GM19023 (cell line): ENCODE measurements at regions not wholly inside any gene's neighbourhood (a gene's known extent, or its start where the extent isn't known, plus 50 kb on each side); places are given as distances from the start of the nearest gene placed in this dataset.
"Not testable (repeated sequence)": the region's sequence is repeated elsewhere in the genome, so short reads cannot be mapped to it uniquely, and the experiment has no call there.

Experiments used
- ATAC-seq: cut with Tn5 transposase; IDR thresholded peaks from one replicate; pipeline ENCODE4 v1.9.1; 2021; ENCODE audit warnings: mild to moderate bottlenecking, moderate library complexity; ENCODE audit not compliant: unreplicated experiment

DNA sequence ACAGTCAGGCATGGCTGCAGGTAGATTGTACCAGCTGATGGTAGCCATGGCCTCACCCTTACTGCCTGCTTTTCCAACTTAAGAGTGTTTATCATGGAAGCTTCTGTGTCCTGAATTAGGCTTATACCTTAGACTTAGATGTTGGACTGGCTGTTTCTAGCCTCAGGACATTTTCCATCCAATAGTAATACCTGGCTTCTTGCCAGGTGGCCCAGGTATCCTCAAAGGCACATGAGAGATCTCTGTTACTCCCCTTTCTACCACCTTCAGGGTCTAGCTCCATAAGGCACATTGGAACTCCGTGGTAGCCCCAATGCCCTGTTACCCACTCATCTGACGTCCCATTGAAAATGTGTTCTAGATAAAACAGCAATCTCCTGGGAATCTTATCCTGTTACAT is 407.5 kb downstream of the SPRY2 start:
- ATAC-seq: no peak

GRCh38 chr13:79932556-79932955 is 408.4 kb downstream of the SPRY2 start:
- ATAC-seq: no peak

- not testable (repeated sequence) for ATAC-seq
These were observed 416.9 kb downstream of the SPRY2 start for GRCh38 chr13:79923973-79924556.

GRCh38 chr13:79919091-79919490 is 421.8 kb downstream of the SPRY2 start:
- ATAC-seq: no peak

DNA sequence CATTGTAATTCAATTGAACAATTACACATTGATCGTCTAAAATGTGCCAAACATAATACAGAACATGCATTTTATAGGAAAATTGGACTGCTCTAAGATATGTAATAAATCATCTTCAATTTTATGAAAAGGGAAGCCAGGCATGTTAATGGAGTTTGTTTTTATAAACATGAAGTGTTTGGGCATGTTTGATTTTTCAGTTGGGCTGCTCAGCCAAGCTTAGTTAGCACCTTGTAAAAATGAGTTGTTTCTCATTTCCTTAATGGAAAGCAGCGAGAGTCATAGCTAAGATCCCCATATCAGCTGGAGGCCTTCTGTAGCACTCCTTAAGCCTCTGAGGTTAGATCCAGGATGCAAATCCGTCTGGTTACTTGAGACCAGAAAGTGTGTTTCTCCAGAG is 422.3 kb downstream of the SPRY2 start:
- ATAC-seq: no peak

DNA sequence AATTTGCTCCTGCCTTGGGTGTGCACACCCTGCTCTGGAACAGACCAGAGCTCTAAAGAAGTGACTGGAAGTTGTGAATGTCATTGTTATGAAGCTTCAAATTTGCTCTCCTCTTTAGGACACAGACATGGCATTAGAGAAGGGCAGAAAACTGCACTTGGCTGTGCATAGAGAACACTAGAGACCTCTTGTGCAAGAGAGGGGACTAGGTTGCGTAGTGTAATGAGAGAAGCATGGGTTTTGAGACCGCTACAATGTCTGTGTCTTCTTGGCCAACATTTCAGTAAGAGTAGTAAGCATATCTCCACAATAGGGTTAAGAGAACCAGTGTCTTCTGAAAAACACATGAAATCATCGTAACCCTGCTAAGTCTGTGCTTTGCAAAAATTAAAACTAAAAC is 423.3 kb downstream of the SPRY2 start:
- no peak for ATAC-seq

- no peak for ATAC-seq
These were observed 425.7 kb downstream of the SPRY2 start for GRCh38 chr13:79915114-79915811.

DNA sequence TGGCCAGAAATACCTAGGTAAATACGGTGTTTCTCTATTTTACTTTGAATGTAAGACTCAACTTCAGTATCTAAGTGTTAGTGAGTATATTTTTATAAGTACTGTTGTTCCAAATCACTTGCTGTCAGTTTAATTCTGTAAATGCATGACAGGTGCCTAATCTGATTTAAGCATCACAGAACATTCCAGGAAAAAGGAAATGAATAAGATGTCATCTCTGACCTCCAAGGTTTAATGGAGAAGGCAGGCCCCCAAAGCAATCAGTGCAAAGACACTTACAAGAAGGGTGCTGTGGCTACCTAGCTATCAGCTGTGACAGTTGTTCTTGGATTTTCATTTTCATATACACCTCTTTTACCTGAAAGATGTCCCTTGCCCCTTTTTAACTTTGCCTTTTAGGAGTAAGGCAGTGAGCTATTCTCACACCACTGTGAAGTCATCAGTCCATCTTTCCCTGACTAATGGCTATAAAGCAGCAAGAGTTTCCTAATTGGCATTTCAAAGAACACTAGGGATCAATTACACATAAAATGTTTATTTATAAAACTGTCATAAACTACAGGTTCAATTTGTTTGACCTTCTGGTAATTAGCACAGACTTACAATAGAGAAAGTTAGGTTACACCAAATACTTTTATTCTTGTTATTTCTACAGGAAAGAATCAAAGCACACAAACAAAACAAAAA is 427.6 kb downstream of the SPRY2 start:
- ATAC-seq: no peak

- no peak for ATAC-seq
These were observed 428.5 kb downstream of the SPRY2 start for GRCh38 chr13:79912403-79912802.

GRCh38 chr13:79910875-79911540 is 429.9 kb downstream of the SPRY2 start:
- no peak for ATAC-seq

- ATAC-seq: no peak
These were observed 428.7 kb downstream of the NDFIP2 start for GRCh38 chr13:79909644-79910043.

DNA sequence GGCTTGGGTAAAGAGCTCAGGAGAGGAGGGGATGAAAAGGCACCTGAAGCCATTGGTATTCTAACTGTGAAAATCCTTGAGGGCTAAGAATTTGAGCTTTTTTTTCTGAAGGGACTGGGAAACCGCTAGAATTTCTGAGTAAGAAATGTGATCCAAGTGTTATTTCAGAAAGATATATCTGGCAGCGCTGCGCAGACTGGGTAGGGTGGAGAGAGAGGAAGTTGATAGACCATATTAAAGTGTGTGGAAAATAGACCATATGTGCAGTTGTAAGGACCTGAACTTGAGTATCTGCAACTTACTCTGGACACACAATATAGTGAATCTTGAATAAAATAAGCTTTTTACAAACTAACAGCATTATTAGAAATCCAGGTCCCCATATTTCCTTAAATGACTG is 427.4 kb downstream of the NDFIP2 start:
- no peak for ATAC-seq

DNA sequence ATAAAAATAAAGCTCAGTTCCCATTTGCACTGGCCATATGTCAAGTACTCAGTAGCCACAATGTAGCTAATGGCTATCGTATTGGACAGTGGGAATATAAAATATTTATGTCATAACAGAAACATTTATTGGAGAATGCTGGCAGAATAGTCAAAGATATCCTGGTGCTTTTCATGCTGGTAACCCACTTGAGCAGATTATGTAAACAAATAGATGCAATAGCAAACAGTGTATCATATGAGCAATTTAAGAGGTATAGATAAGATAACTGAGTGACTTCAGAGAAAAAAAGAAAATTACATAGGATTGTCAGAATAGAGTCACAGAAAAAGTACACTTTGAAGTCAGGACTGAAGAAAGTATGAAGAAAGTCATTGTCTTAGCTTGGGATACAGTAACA is 426.6 kb downstream of the NDFIP2 start:
- ATAC-seq: no peak

- no peak for ATAC-seq
These were observed 425.4 kb downstream of the NDFIP2 start for GRCh38 chr13:79906345-79906744.

- no peak for ATAC-seq
These were observed 424.1 kb downstream of the NDFIP2 start for GRCh38 chr13:79905018-79905417.

DNA sequence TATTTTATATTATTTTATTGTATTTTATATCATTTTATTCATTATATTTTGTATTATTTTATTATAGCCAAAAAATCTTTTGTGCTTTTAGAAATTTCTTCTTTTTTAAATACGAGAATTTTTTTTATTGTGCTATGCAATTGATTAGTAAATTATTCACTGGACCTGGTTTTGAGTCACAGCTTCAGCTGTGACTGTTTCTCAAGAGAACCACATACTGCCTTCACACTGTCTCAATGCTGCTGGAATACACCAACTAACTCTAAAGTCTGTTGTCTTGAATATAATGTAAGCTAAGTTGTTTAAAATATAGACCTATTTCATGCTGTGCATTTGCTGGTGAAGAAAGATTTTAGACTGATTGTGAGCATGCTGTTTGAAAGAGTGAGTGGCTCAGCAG is 423.6 kb downstream of the NDFIP2 start:
- ATAC-seq: no peak

- ATAC-seq: no peak
These were observed 420.4 kb downstream of the NDFIP2 start for GRCh38 chr13:79901336-79901735.

DNA sequence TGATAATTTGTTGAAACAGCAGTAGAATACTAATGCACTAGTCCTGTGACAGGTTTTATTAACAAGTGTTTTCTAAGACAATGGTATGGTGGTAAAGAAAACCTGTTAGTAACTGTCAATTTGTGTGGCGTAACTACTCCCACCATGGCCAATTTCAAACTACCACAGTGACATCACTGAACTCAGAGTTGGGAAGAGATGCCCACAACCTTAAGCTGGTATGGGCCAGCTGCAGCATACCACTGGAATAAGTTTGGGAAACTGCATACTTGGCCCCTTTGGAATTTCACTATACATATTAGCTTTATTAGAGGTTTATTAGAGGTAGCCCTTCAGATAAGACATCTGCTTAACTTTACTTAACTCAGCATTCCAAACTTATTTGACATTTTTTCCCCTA is 419.4 kb downstream of the NDFIP2 start:
- no peak for ATAC-seq

DNA sequence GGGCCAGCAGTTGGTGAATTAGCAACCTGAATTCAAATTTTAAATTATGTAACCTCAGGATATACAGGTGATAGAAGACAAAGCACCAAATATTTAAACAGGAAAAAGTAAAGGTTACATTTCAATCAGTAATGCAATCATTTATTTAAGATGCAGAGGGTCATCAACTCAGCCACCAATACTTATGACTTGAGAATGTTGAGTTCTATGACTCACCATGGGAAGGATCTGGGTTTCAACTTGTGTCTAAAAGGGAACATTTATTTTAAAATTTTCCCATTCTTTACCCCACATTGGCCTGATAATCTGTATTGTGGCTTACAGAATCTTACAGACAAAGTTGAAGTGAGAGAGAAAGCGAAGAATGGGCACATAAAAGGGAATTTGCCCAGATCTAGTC is 418.0 kb downstream of the NDFIP2 start:
- ATAC-seq: no peak

DNA sequence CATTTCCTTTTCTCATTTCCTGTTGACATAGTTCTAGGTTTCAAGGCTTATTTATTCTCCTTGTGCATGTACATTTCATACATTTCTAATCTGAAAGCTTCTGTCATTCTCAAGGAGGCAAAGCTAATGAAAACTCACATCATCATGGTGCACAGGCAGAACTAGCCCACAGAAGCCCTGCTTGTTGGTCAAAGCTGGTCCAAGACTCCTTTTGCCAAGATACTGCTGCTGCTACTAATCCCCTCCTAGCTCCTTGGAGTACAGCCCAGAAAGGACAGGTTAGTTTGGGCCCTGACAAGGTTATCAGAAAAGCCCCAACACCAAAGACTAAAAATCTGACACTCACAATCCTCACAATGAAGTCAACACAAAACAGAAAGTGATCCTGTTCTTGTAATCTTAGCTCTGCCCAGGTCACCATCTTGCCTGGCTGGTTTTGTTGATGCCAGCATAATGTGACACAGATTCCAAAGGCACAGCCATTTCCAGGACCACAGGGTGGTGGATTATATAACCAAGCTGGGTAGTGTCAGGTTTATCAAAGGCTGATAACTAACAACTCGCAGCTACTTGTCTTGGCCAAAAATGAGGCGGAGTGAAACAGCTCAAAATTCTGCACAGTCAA is 417.4 kb downstream of the NDFIP2 start:
- no peak for ATAC-seq

DNA sequence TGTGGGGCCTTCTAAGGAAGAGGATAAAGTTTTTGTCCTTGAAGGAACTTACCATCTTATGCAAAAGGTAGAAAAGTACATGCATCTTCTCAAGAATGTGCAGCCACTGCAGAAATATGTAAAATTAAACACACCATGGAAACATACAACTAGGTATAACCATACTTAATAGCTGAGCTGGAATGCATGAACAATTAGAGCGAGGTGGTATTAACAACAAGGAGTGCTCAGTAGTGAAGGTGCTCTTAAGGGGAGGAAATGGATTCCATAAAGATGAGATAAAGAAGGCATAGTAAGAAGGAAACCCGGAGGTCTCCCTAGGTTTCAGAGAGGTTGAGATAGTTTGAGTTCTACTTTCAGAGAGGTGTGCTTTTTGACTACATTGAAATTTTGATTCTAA is 415.9 kb downstream of the NDFIP2 start:
- ATAC-seq: no peak
